ENCODE measurements at regions not wholly inside any gene's neighbourhood (a gene's known extent, or its start where the extent isn't known, plus 50 kb on each side); places are given as distances from the start of the nearest gene placed in this dataset.

DNA sequence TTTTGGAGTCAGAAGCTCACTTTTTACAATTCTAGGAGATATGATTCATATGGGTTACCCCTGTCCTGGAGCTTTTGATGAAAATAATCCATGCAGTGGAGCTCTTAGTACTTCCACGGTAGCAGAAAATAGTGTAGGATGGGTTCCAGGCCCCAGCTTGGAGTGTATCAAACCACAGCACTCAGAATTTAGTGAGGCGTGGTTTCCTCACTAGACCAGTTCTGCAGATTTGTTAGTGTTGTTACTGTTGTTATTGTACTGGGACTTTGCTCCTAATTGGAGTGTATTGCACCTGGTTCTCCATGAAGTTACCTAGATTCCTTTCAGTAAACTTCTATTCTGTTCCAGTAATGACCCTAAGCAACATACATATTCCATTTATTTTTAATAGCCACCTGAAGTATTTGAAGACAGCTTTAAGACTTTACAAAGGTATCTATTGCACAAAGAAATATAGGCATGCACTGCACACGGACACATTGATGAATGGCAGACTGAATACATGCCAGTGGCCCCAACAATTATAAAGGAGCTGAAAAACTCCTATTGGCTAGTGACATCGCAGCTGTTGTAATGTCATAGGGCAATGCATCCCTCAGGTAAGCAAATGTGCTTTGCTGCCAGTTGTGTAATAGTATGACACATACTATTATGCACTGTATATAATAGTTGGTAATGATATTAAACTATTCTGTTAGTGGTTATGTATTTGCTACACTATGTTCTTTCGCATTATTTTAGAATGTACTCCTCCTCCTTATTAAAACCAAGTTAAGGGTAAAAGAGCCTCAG, 1058.0 kb downstream of the KCNT2 start:
- Histone ChIP-seq H3K4me3 (no peak overlapping the region), H3K4me2 (ENCODE audit: insufficient read depth, low read length) (no peak overlapping the region), H3K27me3 (ENCODE audit: control insufficient read depth in 2 of 2, insufficient read depth in 2 of 2, low read length in 2 of 2) (no peaks in the 10 kb centered on the region), H3K79me2 (ENCODE audit: control insufficient read depth, insufficient read depth, low read length) (no peaks in the 10 kb centered on the region), H3K9ac (ENCODE audit: insufficient read depth in 1 of 2, low read depth in 2 of 2, low read length in 2 of 2) (no peak overlapping the region), H2AFZ (ENCODE audit: low read depth, low read length) (no peak overlapping the region), H3K9me1 (ENCODE audit: control insufficient read depth, insufficient read depth, low read length) (no peaks in the 10 kb centered on the region), H4K20me1 (replicated peaks; ENCODE audit: control insufficient read depth, insufficient read depth, low read length) (no peaks in the 10 kb centered on the region), H3K27ac (ENCODE audit: extremely low read depth, low read depth, low read length) (no peak overlapping the region), H3K4me1 (replicated peaks in 1 of 2; ENCODE audit: control insufficient read depth in 2 of 2, insufficient read depth in 2 of 2, low read length in 2 of 2) (no peaks in the 10 kb centered on the region), H3K9me3 (replicated peaks; ENCODE audit: control insufficient read depth, insufficient read depth, low read depth, low read length) (no peaks in the 10 kb centered on the region), H3K36me3 (ENCODE audit: control insufficient read depth, insufficient read depth, low read length) (no peaks in the 10 kb centered on the region)
- intact Hi-C loops (cut with micrococcal nuclease) (no loop called here), in situ Hi-C loops (cut with MboI) (no loop called here)
- DNase-seq (ENCODE audit: extremely low read depth in 1 of 4, low spot score in 3 of 4), result no peak
- ChIA-PET CTCF (ENCODE audit: low intra/inter-chr PET ratio) (no interaction called here), POLR2A (no interaction called here)
- 4% methylated on average over 5 of the region's 5 CpGs for WGBS (ENCODE audit: insufficient coverage, low coverage, missing lambda C conversion rate)
- no peak for ATAC-seq
- TF ChIP-seq ETV1 (tag; conservative IDR thresholded peaks at IDR 0.05; ENCODE audit: low read depth) (no peak), NFRKB (IDR thresholded peaks at IDR 0.05; ENCODE audit: low read depth) (no peak), L3MBTL2 (IDR thresholded peaks at IDR 0.05) (no peak), ZNF699 (CRISPR knock-in tag; IDR thresholded peaks at IDR 0.05; ENCODE audit: insufficient replicate concordance) (no peak), ZNF57 (CRISPR knock-in tag; IDR thresholded peaks at IDR 0.05) (no peak), FUS (optimal IDR thresholded peaks at IDR 0.05; ENCODE audit: low read depth, low read length) (no peak)
- BruUV-seq (replicated peaks), result no TSS peak
- FAIRE-seq, result no peak

DNA sequence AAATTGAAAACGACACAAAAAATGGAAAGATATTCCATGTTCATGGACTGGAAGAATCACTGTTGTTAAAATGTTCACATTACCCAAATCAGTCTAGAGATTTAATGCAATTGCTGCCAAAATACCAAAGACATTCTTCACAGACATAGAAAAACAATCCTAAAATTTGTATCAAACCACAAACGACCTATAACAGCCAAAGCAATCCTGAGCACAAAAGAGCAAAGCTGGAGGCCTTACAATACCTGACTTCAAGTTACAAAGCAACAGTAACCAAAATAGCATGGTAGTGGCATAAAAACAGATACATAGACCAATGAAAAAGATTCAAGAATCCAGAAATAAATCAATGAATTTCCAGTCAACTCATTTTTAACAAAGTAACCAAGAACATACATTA, 1077.3 kb downstream of the KCNT2 start:
- Histone ChIP-seq H3K36me3 (ENCODE audit: control insufficient read depth, insufficient read depth, low read length) (no peaks in the 10 kb centered on the region), H3K9me1 (ENCODE audit: control insufficient read depth, insufficient read depth, low read length) (no peaks in the 10 kb centered on the region), H3K27me3 (ENCODE audit: control insufficient read depth in 2 of 2, insufficient read depth in 2 of 2, low read length in 2 of 2) (no peaks in the 10 kb centered on the region), H3K4me3 (no peak overlapping the region), H3K4me1 (replicated peaks in 1 of 2; ENCODE audit: control insufficient read depth in 2 of 2, insufficient read depth in 2 of 2, low read length in 2 of 2) (no peaks in the 10 kb centered on the region), H3K9me3 (replicated peaks; ENCODE audit: control insufficient read depth, insufficient read depth, low read depth, low read length) (no peaks in the 10 kb centered on the region), H4K20me1 (replicated peaks; ENCODE audit: control insufficient read depth, insufficient read depth, low read length) (no peaks in the 10 kb centered on the region), H3K4me2 (ENCODE audit: insufficient read depth, low read length) (no peak overlapping the region), H3K9ac (ENCODE audit: insufficient read depth in 1 of 2, low read depth in 2 of 2, low read length in 2 of 2) (no peak overlapping the region), H3K79me2 (ENCODE audit: control insufficient read depth, insufficient read depth, low read length) (no peaks in the 10 kb centered on the region), H2AFZ (ENCODE audit: low read depth, low read length) (no peak overlapping the region), H3K27ac (ENCODE audit: extremely low read depth, low read depth, low read length) (no peak overlapping the region)
- ChIA-PET POLR2A (no interaction called here), CTCF (ENCODE audit: low intra/inter-chr PET ratio) (no interaction called here)
- ATAC-seq (no peak), DNase-seq (ENCODE audit: extremely low read depth in 1 of 4, low spot score in 3 of 4) (no peak), FAIRE-seq (no peak)
- BruUV-seq (replicated peaks), result no TSS peak
- in situ Hi-C loops (cut with MboI), result no loop called here
- WGBS (ENCODE audit: insufficient coverage, low coverage, missing lambda C conversion rate), result 0% methylated on average over 2 of the region's 2 CpGs
- intact Hi-C loops (cut with micrococcal nuclease), result no loop called here
- TF ChIP-seq ZNF75A (CRISPR knock-in tag; IDR thresholded peaks at IDR 0.05), result no peak
- no peak for TF ChIP-seq MCM2 (IDR thresholded peaks at IDR 0.05; ENCODE audit: low read depth)
- TF ChIP-seq HDGF (IDR thresholded peaks at IDR 0.05), result no peak
- TF ChIP-seq, protein P1, sequence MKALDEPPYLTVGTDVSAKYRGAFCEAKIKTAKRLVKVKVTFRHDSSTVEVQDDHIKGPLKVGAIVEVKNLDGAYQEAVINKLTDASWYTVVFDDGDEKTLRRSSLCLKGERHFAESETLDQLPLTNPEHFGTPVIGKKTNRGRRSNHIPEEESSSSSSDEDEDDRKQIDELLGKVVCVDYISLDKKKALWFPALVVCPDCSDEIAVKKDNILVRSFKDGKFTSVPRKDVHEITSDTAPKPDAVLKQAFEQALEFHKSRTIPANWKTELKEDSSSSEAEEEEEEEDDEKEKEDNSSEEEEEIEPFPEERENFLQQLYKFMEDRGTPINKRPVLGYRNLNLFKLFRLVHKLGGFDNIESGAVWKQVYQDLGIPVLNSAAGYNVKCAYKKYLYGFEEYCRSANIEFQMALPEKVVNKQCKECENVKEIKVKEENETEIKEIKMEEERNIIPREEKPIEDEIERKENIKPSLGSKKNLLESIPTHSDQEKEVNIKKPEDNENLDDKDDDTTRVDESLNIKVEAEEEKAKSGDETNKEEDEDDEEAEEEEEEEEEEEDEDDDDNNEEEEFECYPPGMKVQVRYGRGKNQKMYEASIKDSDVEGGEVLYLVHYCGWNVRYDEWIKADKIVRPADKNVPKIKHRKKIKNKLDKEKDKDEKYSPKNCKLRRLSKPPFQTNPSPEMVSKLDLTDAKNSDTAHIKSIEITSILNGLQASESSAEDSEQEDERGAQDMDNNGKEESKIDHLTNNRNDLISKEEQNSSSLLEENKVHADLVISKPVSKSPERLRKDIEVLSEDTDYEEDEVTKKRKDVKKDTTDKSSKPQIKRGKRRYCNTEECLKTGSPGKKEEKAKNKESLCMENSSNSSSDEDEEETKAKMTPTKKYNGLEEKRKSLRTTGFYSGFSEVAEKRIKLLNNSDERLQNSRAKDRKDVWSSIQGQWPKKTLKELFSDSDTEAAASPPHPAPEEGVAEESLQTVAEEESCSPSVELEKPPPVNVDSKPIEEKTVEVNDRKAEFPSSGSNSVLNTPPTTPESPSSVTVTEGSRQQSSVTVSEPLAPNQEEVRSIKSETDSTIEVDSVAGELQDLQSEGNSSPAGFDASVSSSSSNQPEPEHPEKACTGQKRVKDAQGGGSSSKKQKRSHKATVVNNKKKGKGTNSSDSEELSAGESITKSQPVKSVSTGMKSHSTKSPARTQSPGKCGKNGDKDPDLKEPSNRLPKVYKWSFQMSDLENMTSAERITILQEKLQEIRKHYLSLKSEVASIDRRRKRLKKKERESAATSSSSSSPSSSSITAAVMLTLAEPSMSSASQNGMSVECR (CRISPR knock-in tag; IDR thresholded peaks at IDR 0.05), result no peak
- TF ChIP-seq BMI1 (IDR thresholded peaks at IDR 0.05; ENCODE audit: low read length), result no peak
- TF ChIP-seq FOXA1 (IDR thresholded peaks at IDR 0.05; ENCODE audit: borderline replicate concordance), result no peak

Data from K562 (cell line).